SK-N-SH treated with all-trans-retinoic acid at 6 μM for 48 hours (cell line): ENCODE measurements at regions not wholly inside any gene's neighbourhood (a gene's known extent, or its start where the extent isn't known, plus 50 kb on each side); places are given as distances from the start of the nearest gene placed in this dataset.

Experiments used
- SNAI2 ChIP-seq: fragments of 250-450 bp; sonication (Bioruptor Pico); IDR thresholded peaks from 2 replicates; pipeline ENCODE4 v1.5.0; 2020; ENCODE audit warnings: mild to moderate bottlenecking, moderate library complexity
- TSHZ2 ChIP-seq: fragments of 250-450 bp; sonication (Bioruptor Pico); IDR thresholded peaks from 2 replicates; pipeline ENCODE4 v1.5.0; 2020; ENCODE audit warnings: mild to moderate bottlenecking, moderate library complexity

- no peak for TF ChIP-seq SNAI2 (CRISPR knock-in tag)
- no peak for TF ChIP-seq TSHZ2 (CRISPR knock-in tag)
Measured at GRCh38 chr5:60256546-60256945, 363.0 kb upstream of the PDE4D start.
